22Rv1 (cell line): ENCODE measurements at regions not wholly inside any gene's neighbourhood (a gene's known extent, or its start where the extent isn't known, plus 50 kb on each side); places are given as distances from the start of the nearest gene placed in this dataset.

ENCODE experiments used
- H3K27ac ChIP-seq: fragments of 450-650 bp; 2 replicates; pipeline ENCODE4 v1.5.1; 2017
- CTCF ChIP-seq: fragments of 450-650 bp; IDR thresholded peaks from 2 replicates; pipeline ENCODE4 v1.5.1; 2017; ENCODE audit warnings: mild to moderate bottlenecking
- ZFX ChIP-seq: fragments of 450-650 bp; IDR thresholded peaks from 2 replicates; pipeline ENCODE4 v1.6.1; 2017; ENCODE audit warnings: antibody characterized with exemption, borderline replicate concordance

GRCh38 chr18:77373730-77374445 lies 124.2 kb downstream of the GALR1 start:
- no peak overlapping the region for H3K27ac ChIP-seq
- TF ChIP-seq CTCF, result no peak

- TF ChIP-seq CTCF (no peak), ZFX (no peak)
Measured at GRCh38 chr18:77374446-77374805, 124.8 kb downstream of the GALR1 start.

GRCh38 chr18:77376043-77376732 lies 126.5 kb downstream of the GALR1 start:
- no peak overlapping the region for H3K27ac ChIP-seq
- TF ChIP-seq ZFX (no peak), CTCF (no peak)

More at GRCh38 chr18:77374446-77374805, 124.8 kb downstream of the GALR1 start:
- no peak overlapping the region for H3K27ac ChIP-seq

GRCh38 chr18:77376733-77377094 lies 127.1 kb downstream of the GALR1 start:
- no peak overlapping the region for H3K27ac ChIP-seq
- no peak for TF ChIP-seq CTCF
- no peak for TF ChIP-seq ZFX

GRCh38 chr18:77377813-77378212 lies 128.2 kb downstream of the GALR1 start:
- H3K27ac ChIP-seq, result no peak overlapping the region
- TF ChIP-seq ZFX, result no peak
- TF ChIP-seq CTCF, result no peak

- no peak overlapping the region for H3K27ac ChIP-seq
- TF ChIP-seq ZFX, result no peak
- no peak for TF ChIP-seq CTCF
Measured at GRCh38 chr18:77379976-77380509, 130.4 kb downstream of the GALR1 start.

GRCh38 chr18:77380695-77381094 lies 131.0 kb downstream of the GALR1 start:
- H3K27ac ChIP-seq, result no peak overlapping the region
- TF ChIP-seq ZFX (no peak), CTCF (no peak)
